SK-N-SH (cell line): ENCODE measurements at regions not wholly inside any gene's neighbourhood (a gene's known extent, or its start where the extent isn't known, plus 50 kb on each side); places are given as distances from the start of the nearest gene placed in this dataset.
A peak's percentile ranks its signal among the peaks of the same experiment; 100 is the strongest.

Source experiments
- CTCF ChIA-PET: fragments of 300-600, 350-600 bp; formaldehyde crosslinking; extraction: SDS; loops from one replicate; lab custom pipeline; 2021; lab: Yijun Ruan, JAX
- POLR2A ChIA-PET: fragments of 350-600 bp; sonication (Branson Sonifier 250); formaldehyde crosslinking; extraction: SDS; loops from one replicate; lab custom pipeline; 2020; ENCODE audit warnings: antibody characterized with exemption, inconsistent platforms; lab: Yijun Ruan, JAX
- DNase-seq: peaks from one replicate; pipeline ENCODE4 v3.0.0; 2012
- H2AFZ ChIP-seq: fragments of 200-600 bp; sonication (generic); 2 replicates; pipeline ENCODE4 v1.8.1; 2016; ENCODE audit warnings: antibody characterized with exemption, mild to moderate bottlenecking, low read depth
- H3F3A ChIP-seq: fragments of 200-600 bp; sonication (generic); replicated peaks from 2 replicates; pipeline ENCODE3; 2016; ENCODE audit warnings: antibody characterized with exemption, mild to moderate bottlenecking; ENCODE audit not compliant: insufficient read depth
- H3K27ac ChIP-seq, 2 experiments: fragments of 200-500 bp in 1 of 2; fragments of 200-600 bp in 1 of 2; sonication (Bioruptor generic) in 1 of 2; sonication (generic), shearing (Covaris generic) in 1 of 2; 2 replicates each; pipeline versions ENCODE4 v1.5.1 to v1.6.1; 2014 to 2016; ENCODE audit warnings: low read depth in 2 of 2, inconsistent platforms in 1 of 2, low read length in 1 of 2, mild to moderate bottlenecking in 1 of 2, mixed read lengths in 1 of 2
- H3K27me3 ChIP-seq: fragments of 200-600 bp; sonication (generic), shearing (Covaris generic); 2 replicates; pipeline ENCODE4 v1.6.1; 2016; ENCODE audit warnings: mixed run types; ENCODE audit not compliant: insufficient read depth
- H3K36me3 ChIP-seq, 2 experiments: fragments of 200-500 bp in 1 of 2; fragments of 200-600 bp in 1 of 2; sonication (Bioruptor generic) in 1 of 2; sonication (generic) in 1 of 2; replicated peaks in 1 of 2; 2 replicates each; pipeline versions ENCODE3 to v1.5.1; 2014 to 2016; ENCODE audit warnings: low read length in 1 of 2, mild to moderate bottlenecking in 1 of 2; ENCODE audit not compliant: insufficient read depth in 2 of 2, control insufficient read depth in 1 of 2
- H3K4me1 ChIP-seq, 2 experiments: fragments of 200-500 bp in 1 of 2; fragments of 200-600 bp in 1 of 2; sonication (Bioruptor generic) in 1 of 2; sonication (generic), shearing (Covaris generic) in 1 of 2; 2 replicates each; pipeline versions ENCODE4 v1.5.1 to v1.6.1; 2014 to 2016; ENCODE audit warnings: low read depth in 1 of 2, low read length in 1 of 2, mixed run types in 1 of 2; ENCODE audit not compliant: insufficient read depth in 2 of 2, control insufficient read depth in 1 of 2
- H3K4me2 ChIP-seq: fragments of 200-600 bp; sonication (generic), shearing (Covaris generic); 2 replicates; pipeline ENCODE4 v1.6.1; 2017; ENCODE audit warnings: mixed run types
- H3K4me3 ChIP-seq, 2 experiments: fragments of 200-500 bp in 1 of 2; fragments of 200-600 bp in 1 of 2; sonication (Bioruptor generic) in 1 of 2; sonication (generic), shearing (Covaris generic) in 1 of 2; 2 replicates each; pipeline versions ENCODE4 v1.5.1 to v1.8.1; 2014 to 2016; ENCODE audit warnings: low read depth in 2 of 2, inconsistent platforms in 1 of 2, low read length in 1 of 2, mild to moderate bottlenecking in 1 of 2, mixed read lengths in 1 of 2, moderate library complexity in 1 of 2
- H3K79me2 ChIP-seq: fragments of 200-600 bp; sonication (generic); 2 replicates; pipeline ENCODE4 v1.8.1; 2017; ENCODE audit warnings: mild to moderate bottlenecking; ENCODE audit not compliant: insufficient read depth
- H3K9ac ChIP-seq: fragments of 200-600 bp; sonication (generic); 2 replicates; pipeline ENCODE4 v1.6.1; 2017; ENCODE audit warnings: mixed run types
- H3K9me2 ChIP-seq: fragments of 200-600 bp; sonication (generic); 2 replicates; pipeline ENCODE4 v1.6.1; 2017; ENCODE audit warnings: mixed run types
- H3K9me3 ChIP-seq: fragments of 200-600 bp; sonication (generic); 2 replicates; pipeline ENCODE4 v1.6.1; 2017; ENCODE audit warnings: mixed run types, mild to moderate bottlenecking, moderate library complexity
- H4K20me1 ChIP-seq: fragments of 200-600 bp; sonication (generic); 2 replicates; pipeline ENCODE4 v1.6.1; 2017; ENCODE audit warnings: mild to moderate bottlenecking, mixed run types; ENCODE audit not compliant: insufficient read depth
- FOSL2 ChIP-seq: IDR thresholded peaks from 2 replicates; pipeline ENCODE4 v1.4.0; 2012; ENCODE audit warnings: low read depth, mild to moderate bottlenecking, moderate library complexity, borderline replicate concordance
- FOXJ3 ChIP-seq: sonication (generic); formaldehyde crosslinking; IDR thresholded peaks from 2 replicates; pipeline ENCODE4 v1.5.1; 2020; ENCODE audit warnings: mild to moderate bottlenecking, missing genetic modification reagents
- MEF2A ChIP-seq: IDR thresholded peaks from 2 replicates; pipeline ENCODE4 v1.4.0; 2012; ENCODE audit warnings: low read depth, borderline replicate concordance
- MXI1 ChIP-seq: IDR thresholded peaks from 2 replicates; pipeline ENCODE4 v1.6.1; 2012; ENCODE audit warnings: mild to moderate bottlenecking, low read depth, low read length, improper control_type of control experiment
- WGBS: methylation state at CpG from one replicate; pipeline ENCODE4 v1.1.6; 2017; ENCODE audit warnings: low lambda C conversion rate; 5-methylcytosine and 5-hydroxymethylcytosine counted together
- TF ChIP-seq, protein P1 (sequence below): IDR thresholded peaks from 2 replicates; pipeline ENCODE4; 2012
- TF ChIP-seq, protein P2 (sequence below): fragments of 150-350 bp; IDR thresholded peaks from 2 replicates; pipeline ENCODE4 v1.6.1; 2017; ENCODE audit warnings: antibody characterized with exemption, low read length, low read depth, borderline replicate concordance
- TF ChIP-seq, protein P3 (sequence below): IDR thresholded peaks from 2 replicates; pipeline ENCODE4 v1.4.0; 2012; ENCODE audit warnings: low read depth, borderline replicate concordance

DNA sequence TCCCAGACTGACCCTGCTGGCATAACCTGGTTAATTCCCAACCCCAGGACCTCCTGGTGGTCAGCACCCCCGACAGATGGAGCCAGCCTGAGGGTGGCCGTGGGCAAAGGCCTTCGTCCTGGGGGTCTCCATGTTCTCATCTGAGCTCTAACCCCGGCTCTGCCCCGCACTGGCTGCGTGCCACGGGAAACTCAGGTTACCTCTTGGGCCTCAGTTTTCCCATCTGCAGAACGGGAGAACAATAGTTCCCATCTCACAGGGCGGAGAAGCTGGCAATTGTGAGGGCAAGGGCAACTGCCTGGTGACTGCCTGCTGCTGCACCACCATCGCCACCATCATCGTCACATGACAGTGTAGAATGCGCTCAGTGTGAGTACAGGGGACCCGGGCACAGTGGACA lies 77.9 kb downstream of the RFLNA start:
- H3F3A ChIP-seq, result peaks cover 37% of the 10 kb centered on the region
- POLR2A ChIA-PET, result no interaction called here
- H3K27ac ChIP-seq, result peak overlapping the region; percentile 24 to 97; a peak in 2 of 4 replicates
- no peak overlapping the region for H3K4me2 ChIP-seq
- 92% methylated on average over 12 of the region's 13 CpGs for WGBS
- no peak overlapping the region for H2AFZ ChIP-seq
- no peak for TF ChIP-seq MEF2A
- no peak for DNase-seq
- H3K9me2 ChIP-seq, result no peaks in the 10 kb centered on the region
- H3K4me3 ChIP-seq, result no peak overlapping the region
- H3K9me3 ChIP-seq, result no peaks in the 10 kb centered on the region
- CTCF ChIA-PET, result interaction anchor here (1.2 kb wide), 1 partner anchor 131 kb away, joined by 3 read pairs; no protein-coding TSS in a partner anchor
- H3K4me1 ChIP-seq, result peaks cover 18 to 49% of the 10 kb centered on the region in 2 experiments; a peak in 3 of 4 replicates
- H3K79me2 ChIP-seq, result peaks cover 83% of the 10 kb centered on the region
- H3K36me3 ChIP-seq, result peaks cover 43 to 59% of the 10 kb centered on the region in 2 experiments
- H3K9ac ChIP-seq, result no peak overlapping the region
- H3K27me3 ChIP-seq, result no peaks in the 10 kb centered on the region
- H4K20me1 ChIP-seq, result peaks cover 38% of the 10 kb centered on the region

DNA sequence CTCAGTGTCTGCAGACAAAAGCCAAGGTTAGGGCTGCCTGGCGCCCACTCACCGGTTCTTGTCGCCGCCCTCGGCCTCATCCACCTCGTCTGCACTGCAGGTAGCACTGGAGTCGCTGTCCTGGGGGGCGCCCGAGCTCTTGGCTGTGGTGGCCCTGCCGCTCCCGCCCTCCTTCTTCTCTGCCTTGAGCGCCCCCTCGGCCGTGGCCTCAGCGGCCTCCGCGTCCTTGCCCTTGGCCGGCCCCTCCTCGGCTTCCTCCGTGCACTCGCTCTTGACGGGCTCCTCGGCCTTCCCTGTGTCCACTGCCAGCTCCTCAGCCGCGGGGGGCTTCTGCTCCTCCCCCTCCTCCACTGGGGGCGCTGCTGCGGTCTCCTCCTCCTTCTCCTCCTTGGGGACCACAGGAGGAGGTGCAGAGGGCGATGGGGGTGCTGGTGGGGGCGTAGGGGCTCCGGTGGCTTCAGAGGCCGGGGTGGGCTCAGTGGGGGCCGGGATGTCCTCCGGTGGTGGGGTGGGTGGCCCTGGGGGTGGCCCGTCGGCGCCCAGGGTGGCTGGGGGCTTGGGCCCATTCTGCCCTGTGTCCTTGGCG lies 77.2 kb downstream of the RFLNA start:
- Histone ChIP-seq H4K20me1 (peaks cover 44% of the 10 kb centered on the region), H3K27ac (peak overlapping the region; percentile 89 to 97; a peak in 3 of 4 replicates), H3K9ac (no peak overlapping the region), H3F3A (peaks cover 36% of the 10 kb centered on the region), H3K4me1 (peaks cover 18 to 50% of the 10 kb centered on the region in 2 experiments; a peak in 3 of 4 replicates), H3K9me2 (no peaks in the 10 kb centered on the region), H3K4me3 (no peak overlapping the region), H3K27me3 (no peaks in the 10 kb centered on the region), H3K9me3 (no peaks in the 10 kb centered on the region), H3K4me2 (no peak overlapping the region), H3K79me2 (peaks cover 83% of the 10 kb centered on the region), H2AFZ (no peak overlapping the region), H3K36me3 (peaks cover 40 to 54% of the 10 kb centered on the region in 2 experiments)
- ChIA-PET POLR2A (no interaction called here), CTCF (interaction anchor here (0.5 to 1.6 kb wide), 7 partner anchors 10 to 395 kb away, joined by 3 to 8 read pairs (median 3); no protein-coding TSS in a partner anchor)
- DNase-seq, result no peak
- 94% methylated on average over 35 of the region's 37 CpGs for WGBS
- no peak for TF ChIP-seq MXI1
- TF ChIP-seq, protein P1, sequence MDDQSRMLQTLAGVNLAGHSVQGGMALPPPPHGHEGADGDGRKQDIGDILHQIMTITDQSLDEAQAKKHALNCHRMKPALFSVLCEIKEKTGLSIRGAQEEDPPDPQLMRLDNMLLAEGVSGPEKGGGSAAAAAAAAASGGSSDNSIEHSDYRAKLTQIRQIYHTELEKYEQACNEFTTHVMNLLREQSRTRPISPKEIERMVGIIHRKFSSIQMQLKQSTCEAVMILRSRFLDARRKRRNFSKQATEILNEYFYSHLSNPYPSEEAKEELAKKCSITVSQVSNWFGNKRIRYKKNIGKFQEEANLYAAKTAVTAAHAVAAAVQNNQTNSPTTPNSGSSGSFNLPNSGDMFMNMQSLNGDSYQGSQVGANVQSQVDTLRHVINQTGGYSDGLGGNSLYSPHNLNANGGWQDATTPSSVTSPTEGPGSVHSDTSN, result no peak
- TF ChIP-seq, protein P2, sequence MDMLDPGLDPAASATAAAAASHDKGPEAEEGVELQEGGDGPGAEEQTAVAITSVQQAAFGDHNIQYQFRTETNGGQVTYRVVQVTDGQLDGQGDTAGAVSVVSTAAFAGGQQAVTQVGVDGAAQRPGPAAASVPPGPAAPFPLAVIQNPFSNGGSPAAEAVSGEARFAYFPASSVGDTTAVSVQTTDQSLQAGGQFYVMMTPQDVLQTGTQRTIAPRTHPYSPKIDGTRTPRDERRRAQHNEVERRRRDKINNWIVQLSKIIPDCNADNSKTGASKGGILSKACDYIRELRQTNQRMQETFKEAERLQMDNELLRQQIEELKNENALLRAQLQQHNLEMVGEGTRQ, result no peak
- TF ChIP-seq, protein P3, sequence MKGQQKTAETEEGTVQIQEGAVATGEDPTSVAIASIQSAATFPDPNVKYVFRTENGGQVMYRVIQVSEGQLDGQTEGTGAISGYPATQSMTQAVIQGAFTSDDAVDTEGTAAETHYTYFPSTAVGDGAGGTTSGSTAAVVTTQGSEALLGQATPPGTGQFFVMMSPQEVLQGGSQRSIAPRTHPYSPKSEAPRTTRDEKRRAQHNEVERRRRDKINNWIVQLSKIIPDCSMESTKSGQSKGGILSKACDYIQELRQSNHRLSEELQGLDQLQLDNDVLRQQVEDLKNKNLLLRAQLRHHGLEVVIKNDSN, result no peak
- TF ChIP-seq FOXJ3, result no peak
- no peak for TF ChIP-seq FOSL2
